ENCODE measurements at regions not wholly inside any gene's neighbourhood (a gene's known extent, or its start where the extent isn't known, plus 50 kb on each side); places are given as distances from the start of the nearest gene placed in this dataset.

DNA sequence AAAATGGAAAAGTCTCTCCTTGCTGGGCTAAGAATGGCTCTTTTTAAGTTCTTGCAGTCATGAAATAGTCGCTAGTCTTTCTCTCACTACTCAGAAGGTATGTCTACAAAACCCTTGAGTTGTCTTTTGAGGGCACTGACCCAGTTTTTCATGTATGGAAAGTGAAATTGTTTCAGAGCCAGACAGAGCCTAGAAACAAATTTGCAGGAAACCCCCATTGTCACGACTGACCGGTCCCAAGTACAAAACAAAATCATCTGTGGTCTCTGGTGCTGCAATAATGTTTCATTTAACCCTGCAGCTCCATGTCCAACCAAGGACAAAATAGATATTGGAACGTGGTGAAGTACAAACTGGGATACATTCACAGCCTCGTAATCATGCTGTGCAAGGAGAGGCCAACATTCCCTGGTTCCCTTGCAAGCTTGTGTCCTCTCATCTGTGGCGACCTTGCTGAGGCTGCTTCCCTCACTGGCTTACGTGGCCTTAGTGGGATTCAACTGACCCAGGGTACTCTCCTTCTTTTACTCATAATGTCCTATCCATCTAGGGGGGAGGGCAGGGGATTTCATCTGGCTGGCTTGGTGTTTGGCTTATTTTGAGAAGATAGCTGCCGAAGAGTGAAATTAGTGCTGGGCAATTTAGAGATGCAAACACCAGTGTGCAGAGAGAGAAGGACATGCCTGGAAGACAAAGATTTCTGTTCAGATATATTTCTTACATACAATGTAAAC lies 172.5 kb downstream of the IPMK start:
- Histone ChIP-seq H3K4me3 (no peak overlapping the region), H3K9me3 (no peaks in the 10 kb centered on the region), H3K4me1 (no peaks in the 10 kb centered on the region), H3K27me3 (no peaks in the 10 kb centered on the region), H3K27ac (no peak overlapping the region), H3K36me3 (no peaks in the 10 kb centered on the region)
- intact Hi-C loops (cut with DNase I), result no loop called here
- TF ChIP-seq POLR2A (IDR thresholded peaks at IDR 0.05) (no peak), EP300 (IDR thresholded peaks at IDR 0.05) (no peak), POLR2AphosphoS5 (IDR thresholded peaks at IDR 0.05) (no peak)
- TF ChIP-seq, protein P1, sequence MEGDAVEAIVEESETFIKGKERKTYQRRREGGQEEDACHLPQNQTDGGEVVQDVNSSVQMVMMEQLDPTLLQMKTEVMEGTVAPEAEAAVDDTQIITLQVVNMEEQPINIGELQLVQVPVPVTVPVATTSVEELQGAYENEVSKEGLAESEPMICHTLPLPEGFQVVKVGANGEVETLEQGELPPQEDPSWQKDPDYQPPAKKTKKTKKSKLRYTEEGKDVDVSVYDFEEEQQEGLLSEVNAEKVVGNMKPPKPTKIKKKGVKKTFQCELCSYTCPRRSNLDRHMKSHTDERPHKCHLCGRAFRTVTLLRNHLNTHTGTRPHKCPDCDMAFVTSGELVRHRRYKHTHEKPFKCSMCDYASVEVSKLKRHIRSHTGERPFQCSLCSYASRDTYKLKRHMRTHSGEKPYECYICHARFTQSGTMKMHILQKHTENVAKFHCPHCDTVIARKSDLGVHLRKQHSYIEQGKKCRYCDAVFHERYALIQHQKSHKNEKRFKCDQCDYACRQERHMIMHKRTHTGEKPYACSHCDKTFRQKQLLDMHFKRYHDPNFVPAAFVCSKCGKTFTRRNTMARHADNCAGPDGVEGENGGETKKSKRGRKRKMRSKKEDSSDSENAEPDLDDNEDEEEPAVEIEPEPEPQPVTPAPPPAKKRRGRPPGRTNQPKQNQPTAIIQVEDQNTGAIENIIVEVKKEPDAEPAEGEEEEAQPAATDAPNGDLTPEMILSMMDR (IDR thresholded peaks at IDR 0.05), result no peak
- no peak for DNase-seq
- 64 to 76% methylated on average over 8 of the region's 8 CpGs for WGBS, 2 donors

DNA sequence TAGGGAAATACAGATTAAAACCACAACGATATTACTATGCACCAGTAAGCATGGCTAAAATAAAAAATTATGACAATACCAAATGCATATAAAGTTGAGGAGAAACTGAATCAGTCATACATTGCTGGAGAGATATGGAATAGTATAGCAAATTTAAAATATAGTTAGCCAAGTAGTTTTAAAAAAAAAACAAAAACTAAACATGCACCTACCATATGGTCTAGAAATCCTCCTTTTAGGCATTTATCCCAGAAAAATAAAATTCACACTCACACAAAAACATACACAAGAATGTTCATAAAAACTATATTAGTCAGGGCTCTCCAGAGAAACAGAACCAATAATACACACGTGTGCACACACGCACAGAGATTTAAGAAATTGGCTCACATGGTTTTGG lies 175.8 kb downstream of the IPMK start:
- H3K27me3 ChIP-seq, result no peaks in the 10 kb centered on the region
- H3K4me3 ChIP-seq, result no peak overlapping the region
- no peaks in the 10 kb centered on the region for H3K36me3 ChIP-seq
- no peaks in the 10 kb centered on the region for H3K9me3 ChIP-seq
- DNase-seq, result no peak
- TF ChIP-seq POLR2AphosphoS5 (IDR thresholded peaks at IDR 0.05) (no peak), POLR2A (IDR thresholded peaks at IDR 0.05) (no peak), EP300 (IDR thresholded peaks at IDR 0.05) (no peak)
- TF ChIP-seq, protein P1 (IDR thresholded peaks at IDR 0.05), result no peak
- H3K4me1 ChIP-seq, result no peaks in the 10 kb centered on the region
- intact Hi-C loops (cut with DNase I), result no loop called here
- no peak overlapping the region for H3K27ac ChIP-seq
- 86 to 92% methylated on average over 3 of the region's 3 CpGs for WGBS, 2 donors

DNA sequence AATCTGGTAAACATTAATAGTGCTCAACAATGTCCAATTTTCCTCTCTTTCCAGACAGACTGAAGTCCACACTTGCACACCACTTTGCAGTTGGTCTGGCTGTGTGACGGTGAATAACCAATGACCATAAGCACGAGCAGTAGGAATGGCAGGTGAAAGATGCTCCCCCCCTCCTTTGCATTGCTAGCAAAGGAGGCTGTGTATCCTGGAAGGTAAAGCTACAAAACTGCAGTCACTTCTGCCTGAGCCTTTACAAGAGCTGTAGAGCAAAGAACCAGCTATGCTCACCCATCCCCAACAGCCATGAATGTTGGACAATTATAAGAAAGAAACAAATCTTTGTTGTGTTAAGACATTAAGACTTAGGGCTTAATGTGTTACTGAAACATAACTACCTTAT lies 178.0 kb downstream of the IPMK start:
- no peak for DNase-seq
- H3K27me3 ChIP-seq, result no peaks in the 10 kb centered on the region
- no peaks in the 10 kb centered on the region for H3K36me3 ChIP-seq
- no peaks in the 10 kb centered on the region for H3K4me1 ChIP-seq
- WGBS, 2 donors, result 61 to 93% methylated on average over 2 of the region's 2 CpGs
- H3K27ac ChIP-seq, result no peak overlapping the region
- H3K9me3 ChIP-seq, result no peaks in the 10 kb centered on the region
- intact Hi-C loops (cut with DNase I), result no loop called here
- TF ChIP-seq EP300 (IDR thresholded peaks at IDR 0.05) (no peak), POLR2A (IDR thresholded peaks at IDR 0.05) (no peak)
- TF ChIP-seq, protein P1 (IDR thresholded peaks at IDR 0.05), result no peak
- H3K4me3 ChIP-seq, result no peak overlapping the region

DNA sequence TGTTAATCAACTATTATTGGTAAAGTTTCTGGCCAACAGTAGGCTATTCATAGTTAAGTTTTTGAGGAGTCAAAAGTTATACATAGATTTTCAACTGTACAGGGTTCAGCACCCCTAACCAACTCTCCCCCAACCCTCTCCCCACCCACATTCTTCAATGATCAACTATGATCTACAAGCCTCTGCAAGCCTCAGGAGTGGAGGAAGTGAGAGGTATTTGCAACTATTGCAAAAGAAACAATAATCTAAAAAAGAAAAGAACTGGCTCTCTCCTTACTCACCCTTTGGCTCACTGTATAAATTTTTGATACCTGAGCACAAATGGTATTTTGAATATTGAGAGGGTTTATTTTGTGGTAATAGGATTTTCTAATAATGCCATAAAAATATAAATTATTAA lies 179.8 kb downstream of the IPMK start:
- intact Hi-C loops (cut with DNase I), result no loop called here
- H3K36me3 ChIP-seq, result no peaks in the 10 kb centered on the region
- H3K4me1 ChIP-seq, result no peaks in the 10 kb centered on the region
- H3K27ac ChIP-seq, result no peak overlapping the region
- H3K27me3 ChIP-seq, result no peaks in the 10 kb centered on the region
- H3K9me3 ChIP-seq, result no peaks in the 10 kb centered on the region
- no peak overlapping the region for H3K4me3 ChIP-seq
- TF ChIP-seq EP300 (IDR thresholded peaks at IDR 0.05), result no peak
- TF ChIP-seq, protein P1 (IDR thresholded peaks at IDR 0.05), result no peak
- TF ChIP-seq POLR2A (IDR thresholded peaks at IDR 0.05), result no peak
- no peak for TF ChIP-seq POLR2AphosphoS5 (IDR thresholded peaks at IDR 0.05)
- DNase-seq, result no peak

DNA sequence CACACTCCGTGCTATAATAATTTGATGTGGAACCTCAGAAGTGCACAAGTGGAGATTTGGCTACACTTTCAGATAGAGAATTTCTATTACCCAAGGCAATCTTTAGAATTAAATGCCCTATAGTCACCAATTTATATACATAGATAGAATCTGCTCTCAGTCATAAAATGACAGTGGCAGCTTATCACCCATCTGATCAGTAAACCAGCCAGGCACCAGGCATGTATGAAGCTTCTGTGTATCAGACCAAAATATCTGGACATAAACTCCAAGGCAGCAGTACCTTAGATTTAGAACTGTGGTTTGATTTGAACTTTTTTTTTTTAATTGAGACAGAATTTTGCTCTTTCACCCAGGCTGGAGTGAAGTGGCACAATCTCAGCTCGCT lies 180.9 kb downstream of the IPMK start:
- no peaks in the 10 kb centered on the region for H3K27me3 ChIP-seq
- DNase-seq, result no peak
- H3K9me3 ChIP-seq, result no peaks in the 10 kb centered on the region
- intact Hi-C loops (cut with DNase I), result no loop called here
- H3K36me3 ChIP-seq, result no peaks in the 10 kb centered on the region
- no peak overlapping the region for H3K27ac ChIP-seq
- WGBS, 2 donors, result 88 to 97% methylated on average over 2 of the region's 2 CpGs
- TF ChIP-seq POLR2AphosphoS5 (IDR thresholded peaks at IDR 0.05) (no peak), EP300 (IDR thresholded peaks at IDR 0.05) (no peak), POLR2A (IDR thresholded peaks at IDR 0.05) (no peak)
- TF ChIP-seq, protein P1 (IDR thresholded peaks at IDR 0.05), result no peak
- H3K4me1 ChIP-seq, result no peaks in the 10 kb centered on the region
- H3K4me3 ChIP-seq, result no peak overlapping the region

Measured in sigmoid colon (tissue), 6 donors.